HFF-Myc (cell line): ENCODE measurements at regions not wholly inside any gene's neighbourhood (a gene's known extent, or its start where the extent isn't known, plus 50 kb on each side); places are given as distances from the start of the nearest gene placed in this dataset.

ENCODE experiments used
- DNase-seq: peaks from one replicate; pipeline ENCODE4 v3.0.0-alpha.2; 2011; ENCODE audit warnings: low read depth; ENCODE audit errors: extremely low read depth
- H3K4me3 ChIP-seq: replicated peaks from 2 replicates; pipeline ENCODE4 v1.5.1; 2011; ENCODE audit warnings: low read depth, mild to moderate bottlenecking, control low read depth, low read length
- CTCF ChIP-seq: IDR thresholded peaks from 2 replicates; pipeline ENCODE4 v1.5.1; 2012; ENCODE audit warnings: mild to moderate bottlenecking, low read depth, low read length, control low read depth; ENCODE audit errors: missing control alignments

GRCh38 chr4:89365375-89365774, 57.8 kb upstream of the GPRIN3 start:
- DNase-seq, result no peak
- no peak overlapping the region for H3K4me3 ChIP-seq
- TF ChIP-seq CTCF, result no peak

- no peak for TF ChIP-seq CTCF
- DNase-seq, result no peak
- H3K4me3 ChIP-seq, result no peak overlapping the region
These were observed 56.9 kb upstream of the GPRIN3 start for GRCh38 chr4:89364541-89364940.

DNA sequence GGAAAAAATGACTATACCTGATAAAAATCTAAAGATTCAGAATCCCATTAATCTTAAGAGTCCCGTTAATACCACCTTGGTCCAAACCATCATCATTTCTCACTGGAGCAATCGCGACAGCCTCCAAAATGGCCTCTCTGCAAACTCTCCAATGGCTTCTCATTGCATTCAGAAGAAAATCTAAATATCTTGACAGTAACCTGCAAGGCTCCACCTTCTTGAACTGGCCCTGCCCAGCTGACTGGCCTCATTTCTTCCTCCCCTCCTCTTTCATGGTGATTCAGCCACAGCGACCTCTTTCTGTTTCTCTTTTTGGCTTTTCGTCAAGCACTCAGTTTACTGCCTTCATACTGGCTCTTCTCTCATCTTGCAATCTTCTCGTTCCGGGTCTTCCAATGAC, 56.2 kb upstream of the GPRIN3 start:
- TF ChIP-seq CTCF, result no peak
- no peak for DNase-seq
- no peak overlapping the region for H3K4me3 ChIP-seq

- DNase-seq, result no peak
- no peak for TF ChIP-seq CTCF
- no peak overlapping the region for H3K4me3 ChIP-seq
These were observed 51.5 kb upstream of the GPRIN3 start for GRCh38 chr4:89358935-89359638.

DNA sequence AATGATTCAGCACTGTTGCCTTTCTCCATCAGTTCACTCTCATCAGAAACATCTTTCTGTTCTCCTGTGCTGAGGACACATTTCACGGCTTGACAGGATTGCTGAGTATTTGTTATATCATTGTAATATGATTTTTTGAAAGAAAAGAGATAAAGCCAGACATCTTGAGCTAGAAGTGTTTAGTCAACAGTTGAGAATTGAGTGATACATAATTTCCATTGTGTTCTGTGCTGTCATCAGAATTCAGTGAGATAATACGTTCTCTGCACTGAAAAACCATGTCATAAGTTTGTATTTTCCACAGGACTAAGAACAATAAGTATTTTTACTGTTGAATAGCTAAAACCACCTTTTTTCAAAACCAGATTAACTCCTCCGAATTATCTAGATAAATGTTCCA, 50.2 kb upstream of the GPRIN3 start:
- no peak for DNase-seq
- H3K4me3 ChIP-seq, result no peak overlapping the region
- no peak for TF ChIP-seq CTCF
